NOMO-1 treated with dmso at 0.1 percent for 144 hours (cell line): ENCODE measurements at regions not wholly inside any gene's neighbourhood (a gene's known extent, or its start where the extent isn't known, plus 50 kb on each side); places are given as distances from the start of the nearest gene placed in this dataset.
"Not testable (repeated sequence)": the region's sequence is repeated elsewhere in the genome, so short reads cannot be mapped to it uniquely, and the experiment has no call there.

Source experiments
- DNase-seq: peaks from one replicate; lab custom pipeline; 2025; ENCODE audit not compliant: unreplicated experiment; lab: John Stamatoyannopoulos, UW

DNA sequence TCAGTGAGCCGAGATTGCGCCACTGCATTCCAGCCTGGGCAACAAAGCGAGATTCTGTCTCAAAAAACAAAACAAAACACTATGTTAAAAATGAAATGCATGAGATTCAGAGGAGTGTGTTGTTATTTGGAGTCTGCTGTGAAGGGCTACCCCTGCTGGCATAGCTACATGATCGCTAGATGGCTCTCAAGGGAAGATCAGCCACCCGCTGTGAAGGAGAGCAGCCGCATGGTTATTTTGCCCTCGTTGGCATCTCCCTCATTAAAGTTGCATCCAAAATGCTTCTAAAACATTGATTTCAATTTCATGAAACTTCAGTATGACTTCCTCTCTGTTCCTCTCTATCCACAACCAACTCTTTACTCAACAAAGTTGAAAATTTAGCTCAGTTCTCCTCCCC is 54.8 kb upstream of the NDUFV2 start:
- no peak for DNase-seq

DNA sequence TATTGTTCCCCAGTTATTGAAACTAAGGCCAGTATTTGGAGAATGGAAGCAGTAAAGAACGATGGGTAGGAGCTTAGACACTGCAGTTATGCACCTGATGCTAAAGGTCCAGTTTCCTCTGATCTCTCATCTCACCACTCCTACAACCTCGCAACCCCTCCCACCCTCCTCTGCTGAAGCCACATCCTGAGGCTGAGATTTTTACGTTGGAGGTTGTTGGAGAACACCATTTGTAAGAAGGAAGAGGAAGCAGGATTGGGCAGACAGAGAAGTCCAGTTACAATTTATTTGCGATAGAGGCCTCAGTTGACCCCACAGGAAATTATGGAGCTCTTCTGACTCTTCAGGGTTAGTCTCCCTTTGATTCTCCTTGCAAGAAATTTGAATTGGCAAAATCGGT is 54.3 kb upstream of the NDUFV2 start:
- DNase-seq = no peak

DNA sequence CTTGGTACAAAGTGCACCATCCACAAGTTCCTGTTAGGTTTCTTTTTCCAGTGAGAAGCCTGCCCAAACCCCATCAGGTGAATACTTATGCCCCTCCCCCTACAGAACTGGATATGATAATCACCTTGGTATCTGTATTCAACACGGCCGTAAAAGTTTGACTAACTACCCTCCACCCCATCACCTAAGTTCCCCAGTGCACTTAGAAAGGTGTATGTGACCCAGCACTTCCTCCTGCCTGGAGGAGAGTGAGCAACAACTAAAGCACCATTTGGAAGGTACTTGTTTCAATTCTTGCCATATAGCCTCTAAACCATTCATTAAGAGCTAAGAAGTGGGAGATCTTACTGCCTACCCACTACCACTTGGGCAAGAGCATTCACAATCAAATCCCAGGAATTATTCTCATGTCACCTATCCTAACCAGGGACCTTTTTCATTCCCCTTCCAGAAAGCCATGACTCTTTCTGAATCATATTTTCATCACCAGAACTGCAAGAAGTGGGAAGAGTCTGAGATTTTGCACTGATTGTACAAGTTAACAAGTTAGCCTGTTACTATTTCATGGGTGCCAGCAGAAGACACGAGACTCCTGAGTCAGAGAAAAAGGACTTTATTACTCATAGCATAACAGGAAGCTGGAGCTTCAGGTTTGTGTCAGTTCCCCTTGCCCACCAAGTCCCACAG is 53.5 kb upstream of the NDUFV2 start:
- DNase-seq = no peak

DNA sequence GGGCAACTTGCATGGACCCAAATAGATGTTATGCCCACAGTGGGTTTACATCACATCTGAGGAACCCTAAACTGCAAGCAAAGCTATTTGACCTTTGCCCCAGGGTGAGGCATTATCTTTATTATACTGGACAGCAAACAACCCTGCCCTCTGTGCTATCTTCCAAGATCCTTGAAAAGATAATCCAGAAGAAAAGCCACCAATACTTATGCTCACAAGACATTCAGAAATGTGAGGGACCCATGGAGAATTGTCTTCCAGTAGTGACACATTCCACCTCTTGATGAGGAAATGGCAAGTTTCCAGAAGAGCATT is 53.0 kb upstream of the NDUFV2 start:
- no peak for DNase-seq

DNA sequence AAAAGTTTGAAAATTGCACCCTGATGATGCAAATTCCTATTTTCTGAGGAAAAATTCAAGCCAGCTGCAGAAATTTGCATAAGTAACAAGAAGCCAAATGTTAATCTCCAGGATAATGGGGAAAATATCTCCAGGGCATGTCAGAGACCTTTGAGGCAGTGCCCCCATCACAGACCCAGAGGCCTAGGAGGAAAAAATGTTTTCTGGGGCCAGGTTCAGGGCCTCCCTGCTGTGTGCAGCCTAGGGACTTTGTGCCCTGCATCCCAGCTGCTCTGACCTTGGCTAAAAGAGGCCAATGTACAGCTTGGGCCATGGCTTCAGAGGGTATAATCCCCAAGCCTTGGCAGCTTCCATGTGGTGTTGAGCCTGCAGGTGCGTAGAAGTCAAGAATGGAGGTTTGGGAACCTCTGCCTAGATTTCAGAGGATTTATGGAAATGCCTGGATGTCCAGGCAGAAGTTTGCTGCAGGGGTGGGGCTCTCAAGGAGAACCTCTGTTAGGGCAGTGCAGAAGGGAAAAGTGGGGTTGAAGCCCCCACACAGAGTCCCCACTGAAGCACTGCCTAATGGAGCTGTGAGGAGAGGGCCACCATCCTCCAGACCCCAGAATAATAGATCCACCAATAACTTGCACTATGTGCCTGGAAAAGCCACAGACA is 51.7 kb upstream of the NDUFV2 start:
- not testable (repeated sequence) for DNase-seq
